Keratinocyte (primary cell): ENCODE measurements at regions not wholly inside any gene's neighbourhood (a gene's known extent, or its start where the extent isn't known, plus 50 kb on each side); places are given as distances from the start of the nearest gene placed in this dataset.

Experiments
- DNase-seq: peaks from one replicate; pipeline ENCODE4 v3.0.0-alpha.2; 2011; ENCODE audit warnings: low read depth, missing footprints, low spot score
- FAIRE-seq: peaks from 2 replicates; lab custom pipeline; 2011; peaks lifted over from hg19 to GRCh38; lab: Jason Lieb, UNC
- H2AFZ ChIP-seq: 2 replicates; pipeline ENCODE4 v1.6.0; 2012; ENCODE audit warnings: low read length, control low read depth, inconsistent platforms; ENCODE audit not compliant: control insufficient read depth
- H3K27ac ChIP-seq: 2 replicates; pipeline ENCODE4 v1.5.1; 2011; ENCODE audit warnings: low read length; ENCODE audit not compliant: control insufficient read depth, insufficient read depth
- H3K27me3 ChIP-seq: 3 replicates; pipeline ENCODE4 v1.6.0; 2011; ENCODE audit warnings: low read length; ENCODE audit not compliant: control insufficient read depth, insufficient read depth; ENCODE audit errors: extremely low read depth
- H3K36me3 ChIP-seq, 2 experiments: 2 replicates in 1 of 2; 3 replicates in 1 of 2; pipeline ENCODE4 v1.5.1; 2011; ENCODE audit warnings: low read length in 2 of 2, mild to moderate bottlenecking in 1 of 2; ENCODE audit not compliant: control insufficient read depth in 2 of 2, insufficient read depth in 2 of 2; ENCODE audit errors: extremely low read depth in 1 of 2
- H3K4me1 ChIP-seq: 3 replicates; pipeline ENCODE4 v1.5.1; 2011; ENCODE audit warnings: low read length; ENCODE audit not compliant: control insufficient read depth, insufficient read depth; ENCODE audit errors: extremely low read depth
- H3K4me2 ChIP-seq: 3 replicates; pipeline ENCODE4 v1.6.0; 2011; ENCODE audit warnings: low read depth, low read length; ENCODE audit not compliant: control insufficient read depth, insufficient read depth; ENCODE audit errors: extremely low read depth
- H3K4me3 ChIP-seq, 3 experiments: fragments of 200-600 bp in 1 of 3; sonication (generic) in 1 of 3; 2 replicates in 2 of 3; 3 replicates in 1 of 3; pipeline ENCODE4 v1.5.1; 2011 to 2016; ENCODE audit warnings: low read length in 3 of 3, mild to moderate bottlenecking in 3 of 3, control low read depth in 2 of 3, inconsistent platforms in 1 of 3, low read depth in 1 of 3, mixed read lengths in 1 of 3, mixed run types in 1 of 3, moderate library complexity in 1 of 3; ENCODE audit not compliant: control insufficient read depth in 2 of 3, insufficient read depth in 2 of 3; ENCODE audit errors: extremely low read depth in 1 of 3
- H3K79me2 ChIP-seq: 2 replicates; pipeline ENCODE4 v1.6.0; 2012; ENCODE audit warnings: low read length; ENCODE audit not compliant: control insufficient read depth, insufficient read depth
- H3K9ac ChIP-seq: 3 replicates; pipeline ENCODE4 v1.6.0; 2011; ENCODE audit warnings: low read length; ENCODE audit not compliant: control insufficient read depth, insufficient read depth; ENCODE audit errors: extremely low read depth
- H3K9me1 ChIP-seq: 3 replicates; pipeline ENCODE4 v1.6.0; 2011; ENCODE audit warnings: low read length; ENCODE audit not compliant: control insufficient read depth, insufficient read depth; ENCODE audit errors: extremely low read depth
- H3K9me3 ChIP-seq: 2 replicates; pipeline ENCODE4 v1.5.1; 2012; ENCODE audit warnings: low read depth, low read length; ENCODE audit not compliant: control insufficient read depth
- H4K20me1 ChIP-seq: 3 replicates; pipeline ENCODE4 v1.6.0; 2011; ENCODE audit warnings: low read length; ENCODE audit not compliant: control insufficient read depth, insufficient read depth; ENCODE audit errors: extremely low read depth
- CTCF ChIP-seq, 3 experiments: IDR thresholded peaks in 1 of 3; conservative IDR thresholded peaks in 1 of 3; optimal IDR thresholded peaks in 1 of 3; 2 replicates in 2 of 3; 3 replicates in 1 of 3; pipeline versions ENCODE3 to v1.5.1; 2011; ENCODE audit warnings: low read length in 3 of 3, mild to moderate bottlenecking in 3 of 3, moderate library complexity in 2 of 3, control low read depth in 1 of 3, inconsistent platforms in 1 of 3; ENCODE audit not compliant: insufficient read depth in 2 of 3; ENCODE audit errors: extremely low read depth in 1 of 3
- EZH2 ChIP-seq: IDR thresholded peaks from one replicate; pipeline ENCODE4 v1.6.1; 2012; ENCODE audit warnings: inconsistent platforms, mild to moderate bottlenecking, low read length, moderate library complexity
- dilution Hi-C: fragments of 300-500 bp; cut with MboI; formaldehyde crosslinking; loops from one replicate; pipeline ENCODE4 v1.7.0; 2020; ENCODE audit warnings: low sequenced_read_pairs; ENCODE audit not compliant: extremely low pct_ligation_motif_present

GRCh38 chr13:81197966-81198365 is 857.0 kb upstream of the SPRY2 start:
- dilution Hi-C loops: no loop called here
- Histone ChIP-seq H3K27ac (no peak overlapping the region), H3K9ac (no peak overlapping the region), H3K4me3 (no peak overlapping the region), H3K4me1 (no peaks in the 10 kb centered on the region), H2AFZ (no peak overlapping the region), H3K9me3 (no peaks in the 10 kb centered on the region), H3K27me3 (no peaks in the 10 kb centered on the region), H3K36me3 (no peaks in the 10 kb centered on the region), H3K79me2 (no peaks in the 10 kb centered on the region), H4K20me1 (no peaks in the 10 kb centered on the region), H3K9me1 (no peaks in the 10 kb centered on the region), H3K4me2 (no peak overlapping the region)
- TF ChIP-seq CTCF (optimal IDR thresholded peaks at IDR 0.05 in 1 of 3, IDR thresholded peaks at IDR 0.05 in 1 of 3, conservative IDR thresholded peaks at IDR 0.05 in 1 of 3; ENCODE audit: extremely low read depth in 1 of 3, insufficient read depth in 2 of 3, low read length in 3 of 3) (no peak), EZH2 (no peak)
- DNase-seq (no peak), FAIRE-seq (no peak)

GRCh38 chr13:81197483-81197882 is 856.6 kb upstream of the SPRY2 start:
- no peak for FAIRE-seq
- H3K4me2 ChIP-seq: no peak overlapping the region
- no peaks in the 10 kb centered on the region for H4K20me1 ChIP-seq
- H3K9me3 ChIP-seq: no peaks in the 10 kb centered on the region
- no peak overlapping the region for H3K9ac ChIP-seq
- dilution Hi-C loops: no loop called here
- no peaks in the 10 kb centered on the region for H3K4me1 ChIP-seq
- no peak overlapping the region for H2AFZ ChIP-seq
- H3K27me3 ChIP-seq: no peaks in the 10 kb centered on the region
- no peak for DNase-seq
- H3K79me2 ChIP-seq: no peaks in the 10 kb centered on the region
- no peak overlapping the region for H3K27ac ChIP-seq
- TF ChIP-seq EZH2 (no peak), CTCF (optimal IDR thresholded peaks at IDR 0.05 in 1 of 3, IDR thresholded peaks at IDR 0.05 in 1 of 3, conservative IDR thresholded peaks at IDR 0.05 in 1 of 3; ENCODE audit: extremely low read depth in 1 of 3, insufficient read depth in 2 of 3, low read length in 3 of 3) (no peak)
- H3K36me3 ChIP-seq: no peaks in the 10 kb centered on the region
- no peak overlapping the region for H3K4me3 ChIP-seq
- H3K9me1 ChIP-seq: no peaks in the 10 kb centered on the region
